RWPE2 (cell line): ENCODE measurements at regions not wholly inside any gene's neighbourhood (a gene's known extent, or its start where the extent isn't known, plus 50 kb on each side); places are given as distances from the start of the nearest gene placed in this dataset.
"Not testable (repeated sequence)": the region's sequence is repeated elsewhere in the genome, so short reads cannot be mapped to it uniquely, and the experiment has no call there.

ENCODE experiments used
- ATAC-seq: fragments of 200-7000 bp; cut with Tn5 transposase; 3 replicates; pipeline ENCODE4 v1.9.1; 2021; ENCODE audit warnings: low read depth
- DNase-seq: peaks from one replicate; pipeline ENCODE4 v3.0.0-alpha.2; 2020; ENCODE audit warnings: low spot score
- H3K27ac ChIP-seq: fragments of 450-650 bp; 2 replicates; pipeline ENCODE4 v1.5.1; 2017; ENCODE audit warnings: mild to moderate bottlenecking; ENCODE audit not compliant: poor library complexity, severe bottlenecking
- H3K27me3 ChIP-seq: fragments of 250-450 bp; sonication (Bioruptor Pico); 2 replicates; pipeline ENCODE4 v1.5.1; 2021; ENCODE audit warnings: mild to moderate bottlenecking, moderate library complexity; ENCODE audit not compliant: insufficient read depth, poor library complexity, severe bottlenecking
- H3K36me3 ChIP-seq: fragments of 250-450 bp; sonication (Bioruptor Pico); 2 replicates; pipeline ENCODE4 v1.5.1; 2020; ENCODE audit warnings: low read depth, mild to moderate bottlenecking, moderate library complexity
- H3K4me1 ChIP-seq: fragments of 250-450 bp; sonication (Bioruptor Pico); 2 replicates; pipeline ENCODE4 v1.5.1; 2021; ENCODE audit warnings: mild to moderate bottlenecking, moderate library complexity; ENCODE audit not compliant: insufficient read depth, poor library complexity, severe bottlenecking
- H3K4me3 ChIP-seq: fragments of 250-450 bp; sonication (Bioruptor Pico); 2 replicates; pipeline ENCODE4 v1.5.1; 2021; ENCODE audit warnings: mild to moderate bottlenecking, moderate library complexity; ENCODE audit not compliant: severe bottlenecking
- H3K9me3 ChIP-seq: fragments of 250-450 bp; sonication (Bioruptor Pico); 2 replicates; pipeline ENCODE4 v1.5.1; 2021; ENCODE audit warnings: mild to moderate bottlenecking, moderate library complexity; ENCODE audit not compliant: severe bottlenecking
- CTCF ChIP-seq: fragments of 450-650 bp; IDR thresholded peaks from one replicate; pipeline ENCODE4 v1.5.1; 2017; ENCODE audit warnings: mild to moderate bottlenecking, moderate library complexity; ENCODE audit not compliant: poor library complexity, severe bottlenecking

GRCh38 chr15:24067733-24068501 lies 380.8 kb upstream of the NDN start:
- no peak overlapping the region for H3K27ac ChIP-seq
- no peak overlapping the region for H3K4me3 ChIP-seq
- peaks cover 8% of the 10 kb centered on the region for H3K9me3 ChIP-seq
- DNase-seq (no peak), ATAC-seq (no peak)
- peaks cover 11% of the 10 kb centered on the region for H3K27me3 ChIP-seq
- H3K4me1 ChIP-seq = no peaks in the 10 kb centered on the region
- H3K36me3 ChIP-seq = no peaks in the 10 kb centered on the region
- no peak for TF ChIP-seq CTCF

GRCh38 chr15:24075420-24076089 lies 388.4 kb upstream of the NDN start:
- H3K9me3 ChIP-seq = peaks cover 2% of the 10 kb centered on the region
- ATAC-seq (peak; percentile 44; the same call in 1 of the 3 replicates), DNase-seq (no peak)
- H3K36me3 ChIP-seq = no peaks in the 10 kb centered on the region
- no peaks in the 10 kb centered on the region for H3K4me1 ChIP-seq
- TF ChIP-seq CTCF = no peak
- no peak overlapping the region for H3K27ac ChIP-seq
- no peak overlapping the region for H3K4me3 ChIP-seq
- peaks cover 7% of the 10 kb centered on the region for H3K27me3 ChIP-seq

GRCh38 chr15:24076090-24076784 lies 389.1 kb upstream of the NDN start:
- DNase-seq (no peak), ATAC-seq (no peak)
- H3K4me3 ChIP-seq = no peak overlapping the region
- H3K27me3 ChIP-seq = peaks cover under 1% of the 10 kb centered on the region
- no peaks in the 10 kb centered on the region for H3K4me1 ChIP-seq
- no peaks in the 10 kb centered on the region for H3K36me3 ChIP-seq
- H3K9me3 ChIP-seq = peaks cover 2% of the 10 kb centered on the region
- H3K27ac ChIP-seq = no peak overlapping the region
- no peak for TF ChIP-seq CTCF

GRCh38 chr15:24078310-24079029 lies 391.4 kb upstream of the NDN start:
- no peak for TF ChIP-seq CTCF
- no peak overlapping the region for H3K4me3 ChIP-seq
- no peaks in the 10 kb centered on the region for H3K36me3 ChIP-seq
- DNase-seq (no peak), ATAC-seq (no peak)
- H3K4me1 ChIP-seq = no peaks in the 10 kb centered on the region
- H3K27me3 ChIP-seq = no peaks in the 10 kb centered on the region
- no peak overlapping the region for H3K27ac ChIP-seq
- peaks cover 2% of the 10 kb centered on the region for H3K9me3 ChIP-seq

GRCh38 chr15:24088941-24089340 lies 401.8 kb upstream of the NDN start:
- not testable (repeated sequence) for H3K4me1 ChIP-seq, ATAC-seq, H3K4me3 ChIP-seq, H3K36me3 ChIP-seq, H3K27ac ChIP-seq, H3K9me3 ChIP-seq, H3K27me3 ChIP-seq, DNase-seq

GRCh38 chr15:24101503-24101902 lies 414.4 kb upstream of the NDN start:
- not testable (repeated sequence) for H3K4me1 ChIP-seq, H3K36me3 ChIP-seq, H3K27me3 ChIP-seq, H3K27ac ChIP-seq, ATAC-seq, DNase-seq, H3K4me3 ChIP-seq, H3K9me3 ChIP-seq

GRCh38 chr15:24107524-24107923 lies 420.4 kb upstream of the NDN start:
- not testable (repeated sequence) for H3K9me3 ChIP-seq, H3K4me3 ChIP-seq, H3K4me1 ChIP-seq, H3K27me3 ChIP-seq, DNase-seq, ATAC-seq, H3K36me3 ChIP-seq, H3K27ac ChIP-seq
